ENCODE measurements at regions not wholly inside any gene's neighbourhood (a gene's known extent, or its start where the extent isn't known, plus 50 kb on each side); places are given as distances from the start of the nearest gene placed in this dataset.
"Not testable (repeated sequence)": the region's sequence is repeated elsewhere in the genome, so short reads cannot be mapped to it uniquely, and the experiment has no call there.

GRCh38 chr17:33875973-33876372 lies 379.1 kb upstream of the CCL2 start:
- POLR2A ChIA-PET = no interaction called here
- TF ChIP-seq CTCF (IDR thresholded peaks at IDR 0.05; ENCODE audit: insufficient read depth, low read depth, low read length) = no peak
- Histone ChIP-seq H3K27me3 (ENCODE audit: control insufficient read depth, insufficient read depth, low read length) (no peaks in the 10 kb centered on the region), H3K36me3 (ENCODE audit: control insufficient read depth, insufficient read depth, low read length) (no peaks in the 10 kb centered on the region), H3K4me3 (ENCODE audit: low read depth, low read length) (no peak overlapping the region)
- no peak for DNase-seq (ENCODE audit: low read depth)
- CTCF ChIA-PET = no interaction called here

DNA sequence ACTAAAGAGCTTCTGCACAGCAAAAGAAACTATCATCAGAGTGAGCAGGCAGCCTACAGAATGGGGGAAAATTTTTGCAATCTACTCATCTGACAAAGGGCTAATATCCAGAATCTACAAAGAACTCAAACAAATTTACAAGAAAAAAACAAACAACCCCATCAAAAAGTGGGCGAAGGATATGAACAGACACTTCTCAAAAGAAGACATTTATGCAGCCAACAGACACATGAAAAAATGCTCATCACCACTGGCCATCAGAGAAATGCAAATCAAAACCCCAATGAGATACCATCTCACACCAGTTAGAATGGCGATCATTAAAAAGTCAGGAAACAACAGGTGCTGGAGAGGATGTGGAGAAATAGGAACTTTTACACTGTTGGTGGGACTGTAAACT lies 372.8 kb upstream of the CCL2 start:
- H3K36me3 ChIP-seq (ENCODE audit: control insufficient read depth, insufficient read depth, low read length); H3K27me3 ChIP-seq (ENCODE audit: control insufficient read depth, insufficient read depth, low read length); POLR2A ChIA-PET; H3K4me3 ChIP-seq (ENCODE audit: low read depth, low read length); DNase-seq (ENCODE audit: low read depth); CTCF ChIA-PET: not testable (repeated sequence)

- DNase-seq (ENCODE audit: low read depth); CTCF ChIA-PET; POLR2A ChIA-PET; H3K27me3 ChIP-seq (ENCODE audit: control insufficient read depth, insufficient read depth, low read length); H3K36me3 ChIP-seq (ENCODE audit: control insufficient read depth, insufficient read depth, low read length); H3K4me3 ChIP-seq (ENCODE audit: low read depth, low read length): not testable (repeated sequence)
These were observed 372.4 kb upstream of the CCL2 start for GRCh38 chr17:33882677-33883076.

DNA sequence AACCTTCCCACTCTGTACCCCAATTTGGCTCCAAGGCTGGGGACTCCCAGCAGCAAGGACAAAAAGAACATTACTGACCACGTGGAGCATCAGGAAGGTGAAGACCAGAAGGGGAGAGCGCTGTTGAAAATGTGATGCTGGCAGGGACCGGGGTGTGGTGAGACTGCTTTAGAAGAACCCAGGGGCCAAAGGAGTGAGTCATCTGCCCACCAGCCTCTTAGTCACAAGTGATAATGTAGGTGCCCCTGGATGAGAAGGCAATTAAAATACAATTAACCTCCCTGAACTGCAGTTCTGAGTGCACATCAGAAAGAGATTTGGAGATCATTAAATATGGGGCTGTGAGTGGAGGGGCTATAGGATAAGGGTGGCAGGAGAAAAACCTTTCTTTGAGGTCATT lies 366.6 kb upstream of the CCL2 start:
- Histone ChIP-seq H3K27me3 (ENCODE audit: control insufficient read depth, insufficient read depth, low read length) (no peaks in the 10 kb centered on the region), H3K36me3 (ENCODE audit: control insufficient read depth, insufficient read depth, low read length) (no peaks in the 10 kb centered on the region), H3K4me3 (ENCODE audit: low read depth, low read length) (no peak overlapping the region)
- ChIA-PET CTCF (no interaction called here), POLR2A (no interaction called here)
- DNase-seq (ENCODE audit: low read depth) = no peak
- no peak for TF ChIP-seq CTCF (IDR thresholded peaks at IDR 0.05; ENCODE audit: insufficient read depth, low read depth, low read length)

- Histone ChIP-seq H3K36me3 (ENCODE audit: control insufficient read depth, insufficient read depth, low read length) (no peaks in the 10 kb centered on the region), H3K4me3 (ENCODE audit: low read depth, low read length) (no peak overlapping the region), H3K27me3 (ENCODE audit: control insufficient read depth, insufficient read depth, low read length) (no peaks in the 10 kb centered on the region)
- POLR2A ChIA-PET = no interaction called here
- DNase-seq (ENCODE audit: low read depth) = no peak
- CTCF ChIA-PET = no interaction called here
- TF ChIP-seq CTCF (IDR thresholded peaks at IDR 0.05; ENCODE audit: insufficient read depth, low read depth, low read length) = no peak
These were observed 366.0 kb upstream of the CCL2 start for GRCh38 chr17:33889040-33889439.

GRCh38 chr17:33889766-33890165 lies 365.3 kb upstream of the CCL2 start:
- no peaks in the 10 kb centered on the region for H3K27me3 ChIP-seq (ENCODE audit: control insufficient read depth, insufficient read depth, low read length)
- no peaks in the 10 kb centered on the region for H3K36me3 ChIP-seq (ENCODE audit: control insufficient read depth, insufficient read depth, low read length)
- ChIA-PET CTCF (interaction anchor here (0.6 kb wide), 1 partner anchor 20 kb away, joined by 3 read pairs; no protein-coding TSS in a partner anchor), POLR2A (no interaction called here)
- TF ChIP-seq CTCF (IDR thresholded peaks at IDR 0.05; ENCODE audit: insufficient read depth, low read depth, low read length) = no peak
- no peak overlapping the region for H3K4me3 ChIP-seq (ENCODE audit: low read depth, low read length)
- no peak for DNase-seq (ENCODE audit: low read depth)
